GM19452 (cell line): ENCODE measurements at regions not wholly inside any gene's neighbourhood (a gene's known extent, or its start where the extent isn't known, plus 50 kb on each side); places are given as distances from the start of the nearest gene placed in this dataset.
"Not testable (repeated sequence)": the region's sequence is repeated elsewhere in the genome, so short reads cannot be mapped to it uniquely, and the experiment has no call there.

Experiments
- ATAC-seq: cut with Tn5 transposase; IDR thresholded peaks from one replicate; pipeline ENCODE4 v1.9.1; 2021; ENCODE audit not compliant: unreplicated experiment

GRCh38 chr10:21159669-21160068, 262.6 kb upstream of the NEBL start:
- ATAC-seq, result no peak

- ATAC-seq, result no peak
These were observed 261.2 kb upstream of the NEBL start for GRCh38 chr10:21158301-21158700.

GRCh38 chr10:21157664-21158063, 260.6 kb upstream of the NEBL start:
- no peak for ATAC-seq

GRCh38 chr10:21150166-21150565, 253.1 kb upstream of the NEBL start:
- ATAC-seq, result no peak

GRCh38 chr10:21146436-21146789, 249.3 kb upstream of the NEBL start:
- ATAC-seq, result no peak

GRCh38 chr10:21145751-21146435, 248.8 kb upstream of the NEBL start:
- no peak for ATAC-seq

- ATAC-seq, result no peak
These were observed 246.9 kb upstream of the NEBL start for GRCh38 chr10:21144047-21144446.

GRCh38 chr10:21141946-21142492, 244.9 kb upstream of the NEBL start:
- no peak for ATAC-seq

GRCh38 chr10:21138769-21139340, 241.7 kb upstream of the NEBL start:
- ATAC-seq, result no peak

GRCh38 chr10:21135023-21135931, 238.2 kb upstream of the NEBL start:
- no peak for ATAC-seq

GRCh38 chr10:21134645-21135022, 237.5 kb upstream of the NEBL start:
- ATAC-seq, result no peak

GRCh38 chr10:21130683-21131442, 233.8 kb upstream of the NEBL start:
- ATAC-seq, result no peak

- no peak for ATAC-seq
These were observed 233.0 kb upstream of the NEBL start for GRCh38 chr10:21130108-21130507.

- no peak for ATAC-seq
These were observed 228.5 kb upstream of the NEBL start for GRCh38 chr10:21125471-21126228.

GRCh38 chr10:21122907-21123306, 225.8 kb upstream of the NEBL start:
- ATAC-seq, result no peak

GRCh38 chr10:21121822-21122221, 224.7 kb upstream of the NEBL start:
- ATAC-seq, result not testable (repeated sequence)

GRCh38 chr10:21114683-21115082, 217.6 kb upstream of the NEBL start:
- ATAC-seq, result no peak

GRCh38 chr10:21110358-21110757, 213.2 kb upstream of the NEBL start:
- no peak for ATAC-seq

- ATAC-seq, result not testable (repeated sequence)
These were observed 209.8 kb upstream of the NEBL start for GRCh38 chr10:21106931-21107330.

- ATAC-seq, result not testable (repeated sequence)
These were observed 208.2 kb upstream of the NEBL start for GRCh38 chr10:21105331-21105730.
